Retinal pigment epithelial cell (primary cell): ENCODE measurements at regions not wholly inside any gene's neighbourhood (a gene's known extent, or its start where the extent isn't known, plus 50 kb on each side); places are given as distances from the start of the nearest gene placed in this dataset.

Source experiments
- DNase-seq: peaks from one replicate; pipeline ENCODE4 v3.0.0-alpha.2; 2010; ENCODE audit warnings: low read depth
- H3K4me3 ChIP-seq: 2 replicates; pipeline ENCODE4 v1.5.1; 2011; ENCODE audit warnings: mild to moderate bottlenecking, low read length, control low read depth, moderate library complexity
- TF ChIP-seq, protein P1 (sequence below): conservative IDR thresholded peaks from 2 replicates; pipeline ENCODE4 v1.5.1; 2011; ENCODE audit warnings: low read depth, low read length, control low read depth, inconsistent platforms

DNA sequence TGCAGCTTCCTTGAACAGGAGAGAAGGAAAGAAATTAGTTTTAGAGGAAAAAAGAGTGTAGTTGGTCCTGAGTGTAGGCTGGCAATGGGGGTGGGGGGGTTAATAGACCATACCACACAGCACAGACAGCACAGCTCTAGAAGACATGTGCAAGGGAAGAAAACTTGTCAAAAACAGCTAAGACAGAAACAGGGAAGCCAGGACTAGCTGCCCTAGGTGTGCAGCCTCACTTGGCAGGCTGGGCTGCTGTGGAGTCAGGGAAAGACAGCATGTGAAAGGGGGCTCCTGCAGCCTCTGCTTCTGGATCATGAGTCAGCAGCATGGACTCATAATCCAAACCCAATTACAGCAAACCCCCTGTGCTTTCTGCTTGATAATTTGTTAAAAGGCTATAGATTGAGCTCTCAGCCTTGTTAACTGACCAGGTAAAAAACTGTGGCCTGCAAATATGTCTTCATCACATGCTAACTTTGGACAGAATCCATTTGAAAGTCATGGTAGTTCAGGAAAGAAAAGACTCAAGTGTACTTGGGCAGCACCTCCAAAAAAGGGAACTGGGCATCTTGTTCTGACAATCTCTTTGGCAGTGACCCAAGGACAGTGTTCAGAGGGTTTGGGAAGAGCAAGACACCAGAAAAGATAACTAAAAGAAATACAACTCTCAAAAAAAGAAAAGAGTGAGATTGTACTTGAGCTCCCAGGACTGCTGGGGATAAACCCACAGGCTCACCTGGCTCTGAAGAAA lies 142.2 kb upstream of the VWC2 start:
- no peak for DNase-seq
- no peak overlapping the region for H3K4me3 ChIP-seq

DNA sequence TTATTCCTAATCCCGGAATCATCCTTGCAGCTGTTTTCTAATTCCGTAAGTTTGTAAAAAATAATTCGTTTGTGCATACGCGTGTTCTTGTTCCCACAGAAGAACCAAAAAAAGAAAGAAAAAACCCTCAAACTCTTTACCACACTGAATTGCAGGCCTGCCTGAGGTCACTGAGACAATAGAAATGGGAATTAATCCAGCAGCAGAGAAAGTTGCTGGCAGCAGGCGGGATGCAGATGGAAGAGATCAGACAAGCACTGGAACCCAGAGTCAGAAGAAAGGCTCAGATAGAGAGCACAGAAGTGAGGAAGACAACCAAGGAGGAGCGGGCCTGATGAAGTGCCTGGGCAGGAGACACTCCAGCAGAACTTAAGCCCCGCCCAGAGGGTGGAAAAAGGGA lies 141.5 kb upstream of the VWC2 start:
- no peak overlapping the region for H3K4me3 ChIP-seq
- no peak for DNase-seq
- TF ChIP-seq, protein P1, sequence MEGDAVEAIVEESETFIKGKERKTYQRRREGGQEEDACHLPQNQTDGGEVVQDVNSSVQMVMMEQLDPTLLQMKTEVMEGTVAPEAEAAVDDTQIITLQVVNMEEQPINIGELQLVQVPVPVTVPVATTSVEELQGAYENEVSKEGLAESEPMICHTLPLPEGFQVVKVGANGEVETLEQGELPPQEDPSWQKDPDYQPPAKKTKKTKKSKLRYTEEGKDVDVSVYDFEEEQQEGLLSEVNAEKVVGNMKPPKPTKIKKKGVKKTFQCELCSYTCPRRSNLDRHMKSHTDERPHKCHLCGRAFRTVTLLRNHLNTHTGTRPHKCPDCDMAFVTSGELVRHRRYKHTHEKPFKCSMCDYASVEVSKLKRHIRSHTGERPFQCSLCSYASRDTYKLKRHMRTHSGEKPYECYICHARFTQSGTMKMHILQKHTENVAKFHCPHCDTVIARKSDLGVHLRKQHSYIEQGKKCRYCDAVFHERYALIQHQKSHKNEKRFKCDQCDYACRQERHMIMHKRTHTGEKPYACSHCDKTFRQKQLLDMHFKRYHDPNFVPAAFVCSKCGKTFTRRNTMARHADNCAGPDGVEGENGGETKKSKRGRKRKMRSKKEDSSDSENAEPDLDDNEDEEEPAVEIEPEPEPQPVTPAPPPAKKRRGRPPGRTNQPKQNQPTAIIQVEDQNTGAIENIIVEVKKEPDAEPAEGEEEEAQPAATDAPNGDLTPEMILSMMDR: no peak

More for the DNA sequence above, 142.2 kb upstream of the VWC2 start:
- TF ChIP-seq, protein P1: no peak

DNA sequence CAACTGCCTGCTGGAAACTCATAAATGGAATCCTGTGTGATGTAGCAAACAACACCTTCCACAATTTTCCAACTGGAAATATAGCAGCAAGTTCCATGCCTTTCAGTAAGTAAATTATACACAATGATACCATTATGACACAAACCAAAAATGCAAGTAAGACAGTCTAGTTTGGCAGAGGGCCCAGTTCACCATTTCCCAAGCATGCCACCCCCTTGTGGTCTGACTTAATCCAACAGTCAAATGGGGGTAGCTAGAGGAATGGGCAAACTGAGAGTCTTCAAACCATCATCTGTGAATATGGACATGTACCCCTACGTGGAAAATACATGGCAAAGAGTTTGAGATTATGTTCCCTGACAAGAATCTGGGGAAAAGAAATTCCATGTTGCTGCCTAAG lies 137.6 kb upstream of the VWC2 start:
- TF ChIP-seq, protein P1: no peak
- DNase-seq: no peak
- H3K4me3 ChIP-seq: no peak overlapping the region

DNA sequence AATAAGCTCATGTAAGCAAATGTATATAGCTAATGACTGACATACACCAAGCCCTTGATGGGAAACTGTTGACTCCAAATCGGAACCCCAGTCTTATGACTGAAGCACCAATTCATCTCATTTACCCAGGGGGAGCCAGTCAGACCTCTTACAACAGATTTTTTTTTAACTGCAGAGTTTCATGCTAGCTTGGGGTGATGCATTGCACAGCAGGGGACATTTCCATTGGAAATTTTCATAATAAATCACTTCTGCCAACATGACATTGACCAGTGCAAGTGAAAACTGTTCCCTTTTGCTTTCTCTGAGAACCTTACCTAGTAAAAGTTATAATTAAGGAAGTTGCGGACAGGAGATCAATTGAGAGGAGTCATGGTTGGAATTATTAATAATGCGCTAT lies 137.0 kb upstream of the VWC2 start:
- no peak for DNase-seq
- TF ChIP-seq, protein P1: no peak
- no peak overlapping the region for H3K4me3 ChIP-seq

DNA sequence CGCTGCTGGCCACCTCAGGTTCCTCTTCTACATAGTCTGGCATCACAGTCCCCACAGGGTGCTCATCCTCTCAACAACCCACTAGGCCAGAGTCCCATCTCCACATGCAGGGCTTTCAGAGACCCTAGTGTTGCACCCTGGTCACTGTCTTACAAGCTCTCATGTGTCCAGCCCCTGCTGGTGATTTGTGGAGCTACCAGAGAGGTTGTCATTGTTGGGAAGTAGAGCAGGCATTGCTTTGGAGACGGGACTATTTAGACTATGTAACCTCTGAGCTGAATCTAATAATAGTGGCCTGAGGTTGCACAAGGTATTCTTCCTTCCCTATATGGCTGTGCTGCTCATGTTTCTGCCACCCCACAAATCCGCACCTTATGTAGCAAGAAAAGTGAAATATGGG lies 135.3 kb upstream of the VWC2 start:
- no peak overlapping the region for H3K4me3 ChIP-seq
- TF ChIP-seq, protein P1: no peak
- DNase-seq: no peak

DNA sequence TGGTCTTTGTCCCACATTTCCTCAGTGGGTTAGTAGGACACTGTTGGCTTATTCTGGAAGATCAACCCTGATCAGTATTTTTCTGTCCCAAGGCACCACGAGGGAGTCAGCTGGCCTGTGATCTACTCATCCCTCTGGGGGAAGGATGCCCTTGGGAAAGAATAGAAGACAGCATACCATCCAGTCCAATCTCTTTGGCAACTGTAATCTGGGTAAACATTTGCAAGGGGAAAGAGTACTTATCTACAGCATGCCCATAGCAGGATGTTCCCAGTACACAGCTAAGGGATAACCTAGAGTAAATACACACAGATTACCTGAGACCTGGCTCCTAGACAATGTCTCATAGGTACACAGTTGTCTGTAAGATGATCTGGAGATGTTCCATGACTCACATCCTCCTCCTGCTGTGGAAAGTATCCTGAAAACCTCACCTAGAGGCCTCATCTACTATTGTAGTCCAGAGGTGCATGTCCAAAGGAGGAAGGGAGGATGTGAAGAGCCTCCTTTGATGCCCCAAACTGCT lies 134.3 kb upstream of the VWC2 start:
- no peak overlapping the region for H3K4me3 ChIP-seq
- DNase-seq: no peak
- TF ChIP-seq, protein P1: no peak

DNA sequence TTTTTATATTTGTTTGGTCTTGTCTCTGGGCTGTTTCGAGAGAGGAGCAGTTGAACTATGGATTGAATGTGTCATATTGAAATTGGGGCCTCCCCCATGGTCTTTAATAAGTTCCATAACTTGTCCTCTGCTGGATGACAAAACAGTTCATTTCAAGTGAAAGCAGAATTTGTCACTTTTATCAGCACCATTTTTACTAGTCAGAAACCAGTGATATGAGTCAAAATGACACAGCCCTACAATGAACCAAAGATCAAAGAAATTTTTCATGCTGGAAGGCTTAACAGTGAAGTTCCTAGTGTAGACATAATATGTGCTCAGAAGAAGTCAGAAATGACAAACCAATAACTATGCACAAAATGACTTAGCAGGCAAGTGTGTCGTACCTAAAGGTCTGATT lies 133.6 kb upstream of the VWC2 start:
- TF ChIP-seq, protein P1: no peak
- DNase-seq: no peak
- no peak overlapping the region for H3K4me3 ChIP-seq
